Glutamatergic neuron (in vitro differentiated cells): ENCODE measurements at regions not wholly inside any gene's neighbourhood (a gene's known extent, or its start where the extent isn't known, plus 50 kb on each side); places are given as distances from the start of the nearest gene placed in this dataset.

Experiments
- DNase-seq: peaks from one replicate; pipeline ENCODE4 v3.0.0; 2022
- H3K27ac Mint-ChIP-seq: one replicate; pipeline ENCODE4 v1.8.0; 2020; ENCODE audit warnings: mild to moderate bottlenecking, mixed read lengths, inconsistent platforms; ENCODE audit not compliant: unreplicated experiment
- H3K27me3 Mint-ChIP-seq: one replicate; pipeline ENCODE4 v1.8.0; 2020; ENCODE audit warnings: mild to moderate bottlenecking, moderate library complexity, mixed read lengths, inconsistent platforms; ENCODE audit not compliant: unreplicated experiment
- H3K36me3 Mint-ChIP-seq: one replicate; pipeline ENCODE4 v1.8.0; 2020; ENCODE audit warnings: mild to moderate bottlenecking, mixed read lengths, inconsistent platforms; ENCODE audit not compliant: unreplicated experiment
- H3K4me1 Mint-ChIP-seq: one replicate; pipeline ENCODE4 v1.8.0; 2020; ENCODE audit warnings: mild to moderate bottlenecking, low read depth, mixed read lengths, inconsistent platforms; ENCODE audit not compliant: unreplicated experiment
- H3K4me3 Mint-ChIP-seq: one replicate; pipeline ENCODE4 v1.8.0; 2020; ENCODE audit warnings: mild to moderate bottlenecking, mixed read lengths, inconsistent platforms; ENCODE audit not compliant: unreplicated experiment
- H3K9me3 Mint-ChIP-seq: one replicate; pipeline ENCODE4 v1.8.0; 2020; ENCODE audit warnings: mild to moderate bottlenecking, moderate library complexity, mixed read lengths, inconsistent platforms; ENCODE audit not compliant: unreplicated experiment
- TF ChIP-seq, protein P1 (sequence below): fragments of 200-600 bp; sonication (generic); IDR thresholded peaks from one replicate; pipeline ENCODE4 v1.5.0; 2021; ENCODE audit not compliant: partially characterized antibody, unreplicated experiment

DNA sequence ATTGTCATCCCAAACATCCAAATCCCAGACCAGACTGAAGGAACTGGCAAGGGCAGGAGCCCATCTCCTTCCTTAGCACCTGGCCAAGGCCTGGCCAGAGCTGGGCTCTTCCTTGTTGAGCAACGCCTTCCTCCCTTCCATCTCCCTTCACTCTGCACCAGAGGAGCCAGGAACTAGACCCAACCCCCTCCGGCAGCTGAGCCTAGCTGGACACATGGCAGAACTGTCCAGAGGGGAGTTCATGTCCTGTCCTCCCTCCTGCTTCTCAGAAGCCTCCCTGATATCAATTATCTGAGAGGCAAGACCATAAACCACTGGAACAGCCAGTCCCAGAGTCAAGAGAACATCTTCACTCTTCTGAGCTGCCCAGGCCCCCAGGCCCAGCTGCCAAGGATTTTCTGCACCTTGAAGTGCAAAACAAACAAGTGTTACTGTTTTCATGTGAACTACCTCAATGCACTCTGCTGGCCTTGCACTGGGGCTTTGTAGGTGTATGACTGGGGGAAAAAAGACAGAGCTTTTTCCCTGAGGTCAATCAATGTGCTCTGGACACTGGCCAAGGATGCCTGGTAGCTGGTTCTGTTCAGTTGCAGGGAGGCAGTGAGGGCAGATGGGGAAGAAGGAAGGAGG is 104.5 kb upstream of the KCNK12 start:
- Mint-ChIP-seq H3K27me3 (no peaks in the 10 kb centered on the region), H3K36me3 (no peaks in the 10 kb centered on the region), H3K9me3 (no peaks in the 10 kb centered on the region), H3K4me3 (no peak overlapping the region), H3K4me1 (no peaks in the 10 kb centered on the region), H3K27ac (no peak overlapping the region)
- TF ChIP-seq, protein P1, sequence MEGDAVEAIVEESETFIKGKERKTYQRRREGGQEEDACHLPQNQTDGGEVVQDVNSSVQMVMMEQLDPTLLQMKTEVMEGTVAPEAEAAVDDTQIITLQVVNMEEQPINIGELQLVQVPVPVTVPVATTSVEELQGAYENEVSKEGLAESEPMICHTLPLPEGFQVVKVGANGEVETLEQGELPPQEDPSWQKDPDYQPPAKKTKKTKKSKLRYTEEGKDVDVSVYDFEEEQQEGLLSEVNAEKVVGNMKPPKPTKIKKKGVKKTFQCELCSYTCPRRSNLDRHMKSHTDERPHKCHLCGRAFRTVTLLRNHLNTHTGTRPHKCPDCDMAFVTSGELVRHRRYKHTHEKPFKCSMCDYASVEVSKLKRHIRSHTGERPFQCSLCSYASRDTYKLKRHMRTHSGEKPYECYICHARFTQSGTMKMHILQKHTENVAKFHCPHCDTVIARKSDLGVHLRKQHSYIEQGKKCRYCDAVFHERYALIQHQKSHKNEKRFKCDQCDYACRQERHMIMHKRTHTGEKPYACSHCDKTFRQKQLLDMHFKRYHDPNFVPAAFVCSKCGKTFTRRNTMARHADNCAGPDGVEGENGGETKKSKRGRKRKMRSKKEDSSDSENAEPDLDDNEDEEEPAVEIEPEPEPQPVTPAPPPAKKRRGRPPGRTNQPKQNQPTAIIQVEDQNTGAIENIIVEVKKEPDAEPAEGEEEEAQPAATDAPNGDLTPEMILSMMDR = no peak
- no peak for DNase-seq

DNA sequence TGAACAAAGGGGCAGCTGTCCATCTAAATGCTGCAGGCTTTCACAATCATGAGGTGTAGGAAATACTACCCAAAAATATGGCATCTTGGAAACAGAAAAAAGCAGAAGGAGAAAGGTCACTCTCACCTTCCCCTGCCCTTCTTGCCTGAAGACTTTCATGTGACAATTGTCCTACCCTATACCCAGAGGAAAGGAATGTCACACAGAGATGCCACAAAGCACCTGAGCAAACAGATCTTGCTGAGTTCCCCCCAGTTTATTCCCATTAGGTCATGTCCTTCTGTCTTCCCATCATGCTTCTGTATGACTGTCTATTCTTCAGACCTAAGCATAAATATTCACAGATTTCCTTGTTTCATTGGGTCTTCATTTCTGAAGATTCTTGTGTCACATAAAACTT is 95.5 kb upstream of the KCNK12 start:
- H3K9me3 Mint-ChIP-seq = peaks cover 5% of the 10 kb centered on the region
- H3K4me3 Mint-ChIP-seq = no peak overlapping the region
- H3K27ac Mint-ChIP-seq = no peak overlapping the region

DNA sequence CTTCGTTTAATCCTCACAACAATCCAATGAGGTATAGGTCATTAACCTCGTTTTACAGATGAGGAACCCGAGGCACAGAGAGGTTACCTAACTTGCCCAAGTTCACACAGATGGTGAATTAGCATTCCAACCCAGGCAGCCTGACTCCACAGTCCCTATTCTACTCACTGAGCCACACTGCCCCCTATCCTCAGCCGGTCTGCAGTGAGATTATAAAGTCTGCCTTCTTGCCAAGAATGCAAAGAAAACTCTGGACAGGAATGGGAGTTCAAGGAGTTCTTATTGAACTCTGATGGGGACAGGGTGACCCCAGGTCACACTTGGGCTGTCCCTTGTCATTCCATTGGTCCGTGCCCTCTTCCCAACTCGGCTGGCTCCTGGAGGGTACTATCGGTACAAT is 94.0 kb upstream of the KCNK12 start:
- Mint-ChIP-seq H3K36me3 (no peaks in the 10 kb centered on the region), H3K27me3 (peaks cover 5% of the 10 kb centered on the region), H3K27ac (no peak overlapping the region), H3K4me1 (peaks cover 9% of the 10 kb centered on the region), H3K9me3 (peaks cover 5% of the 10 kb centered on the region), H3K4me3 (no peak overlapping the region)
- TF ChIP-seq, protein P1 = no peak
- DNase-seq = no peak

More for the DNA sequence above, 95.5 kb upstream of the KCNK12 start:
- TF ChIP-seq, protein P1 = no peak
- Mint-ChIP-seq H3K27me3 (peaks cover 5% of the 10 kb centered on the region), H3K36me3 (no peaks in the 10 kb centered on the region), H3K4me1 (peaks cover 9% of the 10 kb centered on the region)
- DNase-seq = no peak

DNA sequence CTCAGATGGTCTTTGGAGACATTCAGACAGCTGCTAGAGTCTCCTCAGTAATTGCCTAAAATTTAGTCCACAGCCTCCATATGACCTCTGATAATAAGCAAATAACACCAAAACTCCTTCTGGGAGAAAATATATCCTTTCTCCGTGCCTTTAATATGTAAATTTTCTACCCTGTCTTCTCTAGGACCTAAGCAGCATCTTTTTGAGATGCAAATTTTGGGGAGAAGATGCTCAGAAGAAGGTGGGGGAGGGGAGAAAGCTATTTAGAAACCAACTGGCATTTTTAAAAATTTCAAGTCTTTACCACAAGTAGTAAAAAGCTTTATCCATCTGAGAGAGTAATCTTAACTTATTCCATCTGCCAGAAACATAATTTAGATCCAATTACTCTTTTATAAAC is 91.8 kb upstream of the KCNK12 start:
- TF ChIP-seq, protein P1 = no peak

DNA sequence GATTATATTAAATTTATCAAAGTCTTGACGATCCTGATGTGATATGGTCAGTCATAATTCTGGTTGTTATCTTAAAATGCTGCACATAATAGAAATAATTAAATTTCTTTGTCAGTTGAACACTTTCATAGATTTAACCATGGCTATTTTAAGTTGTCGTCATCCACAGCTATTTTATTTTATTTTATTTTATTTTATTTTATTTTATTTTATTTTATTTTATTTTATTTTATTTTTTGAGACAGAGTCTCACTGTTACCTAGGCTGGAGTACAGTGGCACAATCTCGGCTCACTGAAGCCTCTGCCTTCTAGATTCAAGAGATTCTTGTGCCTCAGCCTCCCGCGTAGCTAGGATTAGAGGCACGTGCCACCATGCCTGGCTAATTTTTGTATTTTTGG is 90.5 kb upstream of the KCNK12 start:
- H3K9me3 Mint-ChIP-seq = peaks cover 5% of the 10 kb centered on the region
- no peaks in the 10 kb centered on the region for H3K36me3 Mint-ChIP-seq
- peaks cover 9% of the 10 kb centered on the region for H3K4me1 Mint-ChIP-seq
- H3K27me3 Mint-ChIP-seq = peaks cover 4% of the 10 kb centered on the region
- no peak overlapping the region for H3K4me3 Mint-ChIP-seq
- DNase-seq = no peak
- TF ChIP-seq, protein P1 = no peak
- H3K27ac Mint-ChIP-seq = no peak overlapping the region

More for the DNA sequence above, 91.8 kb upstream of the KCNK12 start:
- no peak for DNase-seq
- H3K4me3 Mint-ChIP-seq = no peak overlapping the region
- no peaks in the 10 kb centered on the region for H3K36me3 Mint-ChIP-seq
- H3K27ac Mint-ChIP-seq = no peak overlapping the region
- peaks cover 9% of the 10 kb centered on the region for H3K4me1 Mint-ChIP-seq
- H3K27me3 Mint-ChIP-seq = peaks cover 4% of the 10 kb centered on the region
- peaks cover 5% of the 10 kb centered on the region for H3K9me3 Mint-ChIP-seq
